Ureter (tissue), 1 donor: ENCODE measurements at regions not wholly inside any gene's neighbourhood (a gene's known extent, or its start where the extent isn't known, plus 50 kb on each side); places are given as distances from the start of the nearest gene placed in this dataset.
"Not testable (repeated sequence)": the region's sequence is repeated elsewhere in the genome, so short reads cannot be mapped to it uniquely, and the experiment has no call there.

ENCODE experiments used
- DNase-seq: peaks from one replicate; pipeline ENCODE4 v3.0.0-alpha.2; 2020; ENCODE audit warnings: low spot score
- donor health status: DM: yes; HTN: yes; CAD: no.

- DNase-seq: peak; percentile 72
These were observed 98.6 kb downstream of the USP22 start for GRCh38 chr17:20944014-20944865.

GRCh38 chr17:20947708-20948107 lies 95.1 kb downstream of the USP22 start:
- DNase-seq: not testable (repeated sequence)

DNA sequence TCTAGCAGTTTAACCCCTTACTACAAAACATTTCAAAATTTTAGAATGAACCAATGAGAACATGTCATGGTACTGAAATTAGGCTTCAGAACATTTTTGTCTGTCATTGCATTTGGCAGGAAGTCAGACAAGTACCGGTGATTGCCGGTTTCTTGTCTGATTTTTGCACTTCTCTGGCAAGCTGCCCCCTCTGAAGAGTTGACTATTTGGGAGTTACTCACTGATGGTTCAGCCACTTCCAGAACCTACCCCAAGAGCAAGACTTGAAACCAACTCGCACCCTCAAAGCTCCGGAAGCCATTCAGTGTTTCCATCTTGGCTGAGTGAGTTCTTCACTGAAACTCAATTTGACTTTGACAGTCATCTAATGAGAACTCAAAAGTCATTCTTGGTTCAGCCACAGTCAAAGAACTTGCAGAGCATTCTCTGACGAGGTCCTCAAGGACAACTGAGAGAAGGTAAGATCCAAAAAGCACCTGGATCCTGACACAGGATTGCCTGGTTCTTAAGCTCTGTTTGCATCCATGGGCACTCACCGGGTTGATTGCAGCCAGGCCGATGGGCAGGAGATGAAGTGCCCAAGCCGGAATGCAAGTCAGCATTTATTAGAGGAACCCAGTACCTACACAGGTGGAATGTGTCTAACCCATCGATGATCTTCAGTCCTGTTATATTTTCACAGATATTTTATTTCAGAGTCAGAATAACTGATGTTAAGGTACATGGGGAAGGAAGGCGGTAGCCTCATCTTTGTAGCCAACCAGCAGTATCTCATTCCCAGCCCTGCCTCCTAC lies 93.6 kb downstream of the USP22 start:
- DNase-seq: no peak
